Left ventricle myocardium inferior (tissue), 1 donor: ENCODE measurements at regions not wholly inside any gene's neighbourhood (a gene's known extent, or its start where the extent isn't known, plus 50 kb on each side); places are given as distances from the start of the nearest gene placed in this dataset.

ENCODE experiments used
- DNase-seq: peaks from one replicate; pipeline ENCODE4 v3.0.0-alpha.2; 2020
- H3K27ac ChIP-seq: fragments of 200-600 bp; replicated peaks from 2 replicates; pipeline ENCODE4 v1.8.0; 2021
- H3K27me3 ChIP-seq: fragments of 200-600 bp; 2 replicates; pipeline ENCODE4 v1.8.0; 2021; ENCODE audit warnings: low read depth
- H3K36me3 ChIP-seq: fragments of 200-600 bp; 2 replicates; pipeline ENCODE4 v1.8.0; 2021
- H3K4me1 ChIP-seq: fragments of 200-600 bp; 2 replicates; pipeline ENCODE4 v1.8.0; 2021
- H3K4me3 ChIP-seq: fragments of 200-600 bp; 2 replicates; pipeline ENCODE4 v1.8.0; 2021; ENCODE audit warnings: mild to moderate bottlenecking, moderate library complexity
- H3K9me3 ChIP-seq: fragments of 200-600 bp; replicated peaks from 2 replicates; pipeline ENCODE4 v1.8.0; 2021
- intact Hi-C: fragments of 100-400 bp; cut with micrococcal nuclease; formaldehyde crosslinking; loops from one replicate; pipeline ENCODE4 v1.11.0; 2022
- TF ChIP-seq, protein P1 (sequence below): fragments of 200-600 bp; IDR thresholded peaks from 2 replicates; pipeline ENCODE4 v1.8.0; 2021; ENCODE audit warnings: antibody characterized with exemption, mild to moderate bottlenecking, borderline replicate concordance
- donor health status: DM: no; HTN: yes; CAD: no; lungs with severe emphysema.

DNA sequence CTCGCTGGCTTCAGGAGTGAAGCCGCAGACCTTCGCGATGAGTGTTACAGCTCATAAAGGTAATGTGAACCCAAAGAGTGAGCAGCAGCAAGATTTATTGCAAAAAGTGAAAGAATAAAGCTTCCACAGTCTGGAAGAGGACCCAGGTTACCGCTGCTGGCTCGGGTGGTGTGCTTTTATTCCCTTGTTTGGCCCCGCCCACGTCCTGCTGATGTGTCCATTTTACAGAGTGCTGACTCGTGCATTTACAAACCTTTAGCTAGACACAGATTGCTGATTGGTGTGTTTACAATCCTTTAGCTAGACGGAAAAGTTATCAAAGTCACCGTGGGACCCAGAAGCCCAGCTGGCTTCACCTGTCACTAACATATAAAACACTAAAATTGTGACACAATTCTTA is 1464.5 kb downstream of the ZPLD1 start:
- Histone ChIP-seq H3K4me3 (no peak overlapping the region), H3K4me1 (no peaks in the 10 kb centered on the region), H3K27me3 (no peaks in the 10 kb centered on the region), H3K9me3 (no peaks in the 10 kb centered on the region), H3K27ac (no peak overlapping the region), H3K36me3 (no peaks in the 10 kb centered on the region)
- TF ChIP-seq, protein P1, sequence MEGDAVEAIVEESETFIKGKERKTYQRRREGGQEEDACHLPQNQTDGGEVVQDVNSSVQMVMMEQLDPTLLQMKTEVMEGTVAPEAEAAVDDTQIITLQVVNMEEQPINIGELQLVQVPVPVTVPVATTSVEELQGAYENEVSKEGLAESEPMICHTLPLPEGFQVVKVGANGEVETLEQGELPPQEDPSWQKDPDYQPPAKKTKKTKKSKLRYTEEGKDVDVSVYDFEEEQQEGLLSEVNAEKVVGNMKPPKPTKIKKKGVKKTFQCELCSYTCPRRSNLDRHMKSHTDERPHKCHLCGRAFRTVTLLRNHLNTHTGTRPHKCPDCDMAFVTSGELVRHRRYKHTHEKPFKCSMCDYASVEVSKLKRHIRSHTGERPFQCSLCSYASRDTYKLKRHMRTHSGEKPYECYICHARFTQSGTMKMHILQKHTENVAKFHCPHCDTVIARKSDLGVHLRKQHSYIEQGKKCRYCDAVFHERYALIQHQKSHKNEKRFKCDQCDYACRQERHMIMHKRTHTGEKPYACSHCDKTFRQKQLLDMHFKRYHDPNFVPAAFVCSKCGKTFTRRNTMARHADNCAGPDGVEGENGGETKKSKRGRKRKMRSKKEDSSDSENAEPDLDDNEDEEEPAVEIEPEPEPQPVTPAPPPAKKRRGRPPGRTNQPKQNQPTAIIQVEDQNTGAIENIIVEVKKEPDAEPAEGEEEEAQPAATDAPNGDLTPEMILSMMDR, result no peak
- no peak for DNase-seq
- intact Hi-C loops, result no loop called here

DNA sequence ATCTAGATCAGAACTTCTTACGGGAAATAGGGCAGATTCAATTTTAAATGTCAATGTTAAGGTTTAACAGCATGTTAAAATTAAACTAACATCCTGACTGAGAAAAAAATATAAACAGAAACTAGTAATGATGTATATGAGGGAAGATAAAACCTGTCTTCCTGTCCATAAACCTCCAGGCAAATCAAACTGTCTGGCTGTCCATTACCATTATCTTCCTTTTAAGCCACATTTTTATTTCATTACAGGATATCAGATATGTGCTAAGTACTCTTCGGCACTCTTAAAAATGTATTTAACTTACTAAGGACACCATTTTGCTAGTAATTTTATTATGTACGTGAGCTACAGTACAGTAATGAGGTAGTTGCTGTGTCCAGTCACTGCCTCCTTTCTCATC is 1461.7 kb upstream of the ALCAM start:
- intact Hi-C loops, result no loop called here
- Histone ChIP-seq H3K27me3 (no peaks in the 10 kb centered on the region), H3K4me1 (no peaks in the 10 kb centered on the region), H3K27ac (no peak overlapping the region), H3K36me3 (no peaks in the 10 kb centered on the region), H3K4me3 (no peak overlapping the region), H3K9me3 (no peaks in the 10 kb centered on the region)
- no peak for DNase-seq
- TF ChIP-seq, protein P1, result no peak

DNA sequence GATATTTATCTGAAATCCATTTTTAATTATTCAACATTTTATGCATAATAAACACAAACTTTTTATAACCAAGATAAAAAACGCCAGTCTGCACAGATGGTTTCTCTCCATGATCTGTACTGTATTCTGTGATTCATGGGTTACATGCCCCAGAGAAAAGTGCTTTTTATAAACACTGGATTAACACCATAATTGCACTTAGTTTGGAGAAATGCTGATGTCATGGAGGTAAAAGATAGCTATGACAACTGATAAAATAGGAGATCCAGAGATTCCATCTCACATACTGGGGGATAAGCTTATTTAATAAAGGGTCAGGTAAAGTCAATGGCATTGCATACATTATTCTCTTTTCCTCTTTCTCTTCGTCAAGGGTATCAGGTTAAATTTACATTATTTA is 1460.4 kb upstream of the ALCAM start:
- Histone ChIP-seq H3K36me3 (no peaks in the 10 kb centered on the region), H3K4me3 (no peak overlapping the region), H3K27me3 (no peaks in the 10 kb centered on the region), H3K27ac (no peak overlapping the region), H3K4me1 (no peaks in the 10 kb centered on the region), H3K9me3 (no peaks in the 10 kb centered on the region)
- intact Hi-C loops, result no loop called here
- no peak for DNase-seq
- TF ChIP-seq, protein P1, result no peak

DNA sequence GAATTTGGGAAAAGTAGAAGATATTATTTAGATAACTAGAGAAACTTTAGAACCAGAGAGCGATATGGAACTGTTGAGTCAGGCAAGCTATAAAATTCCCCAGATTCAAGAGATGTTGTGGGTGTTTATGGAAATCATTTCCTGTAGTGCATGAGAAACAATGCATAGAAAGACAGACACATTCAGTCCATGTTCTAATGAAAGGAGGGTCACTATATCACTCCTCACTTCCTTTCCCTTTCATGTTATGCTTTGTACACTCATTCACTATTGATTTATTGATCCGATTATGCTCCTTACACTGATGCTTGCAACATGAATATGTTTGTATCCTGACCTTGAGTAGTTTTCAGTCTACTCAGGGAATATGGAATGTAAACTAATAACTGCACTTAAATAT is 1459.9 kb upstream of the ALCAM start:
- H3K4me1 ChIP-seq, result no peaks in the 10 kb centered on the region
- H3K4me3 ChIP-seq, result no peak overlapping the region
- no peaks in the 10 kb centered on the region for H3K27me3 ChIP-seq
- H3K27ac ChIP-seq, result no peak overlapping the region
- TF ChIP-seq, protein P1, result no peak
- no peaks in the 10 kb centered on the region for H3K36me3 ChIP-seq
- intact Hi-C loops, result no loop called here
- DNase-seq, result no peak
- H3K9me3 ChIP-seq, result no peaks in the 10 kb centered on the region

DNA sequence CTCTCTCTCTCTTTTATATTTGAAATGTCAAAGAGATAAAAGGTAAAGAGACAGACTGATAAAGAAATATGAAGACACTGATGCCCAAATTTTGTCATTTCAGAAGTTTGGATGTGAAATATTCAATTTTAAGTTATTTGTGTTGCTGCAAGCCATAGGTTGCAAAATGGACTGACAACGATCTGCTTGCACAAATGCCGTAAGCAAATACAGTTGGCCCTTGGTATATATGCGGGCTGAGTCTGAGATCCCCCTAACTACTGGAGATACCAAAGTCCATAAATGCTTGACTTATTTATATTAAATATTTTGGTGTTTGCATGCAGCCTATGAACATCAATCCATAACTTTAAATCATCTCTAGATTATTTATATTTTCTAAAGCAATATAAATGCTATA is 1459.1 kb upstream of the ALCAM start:
- Histone ChIP-seq H3K27me3 (no peaks in the 10 kb centered on the region), H3K9me3 (no peaks in the 10 kb centered on the region), H3K4me1 (no peaks in the 10 kb centered on the region), H3K4me3 (no peak overlapping the region), H3K36me3 (no peaks in the 10 kb centered on the region), H3K27ac (no peak overlapping the region)
- DNase-seq, result no peak
- intact Hi-C loops, result no loop called here
- TF ChIP-seq, protein P1, result no peak

DNA sequence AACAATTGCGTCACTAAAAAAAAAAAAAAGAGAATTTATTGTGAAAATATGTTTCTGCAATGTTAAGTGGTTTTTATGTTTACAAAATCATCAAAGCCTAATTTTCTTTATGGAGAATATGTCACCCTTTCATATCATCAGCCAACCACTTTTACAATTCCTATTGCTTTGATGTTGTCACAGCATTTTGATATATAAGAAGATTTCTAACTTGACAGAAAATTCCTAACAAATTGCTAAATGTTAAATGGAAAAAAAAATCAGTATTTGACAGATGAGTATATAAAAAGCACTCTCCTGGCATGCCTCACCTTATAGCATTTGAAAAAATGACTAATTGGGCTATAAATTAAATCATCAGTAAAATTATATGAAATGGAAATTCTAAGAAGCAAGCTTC is 1457.3 kb upstream of the ALCAM start:
- Histone ChIP-seq H3K27ac (no peak overlapping the region), H3K4me1 (no peaks in the 10 kb centered on the region), H3K27me3 (no peaks in the 10 kb centered on the region), H3K4me3 (no peak overlapping the region), H3K36me3 (no peaks in the 10 kb centered on the region), H3K9me3 (no peaks in the 10 kb centered on the region)
- TF ChIP-seq, protein P1, result no peak
- DNase-seq, result no peak
- intact Hi-C loops, result no loop called here
